Renal cortex interstitium (tissue), 11 donors: ENCODE measurements at regions not wholly inside any gene's neighbourhood (a gene's known extent, or its start where the extent isn't known, plus 50 kb on each side); places are given as distances from the start of the nearest gene placed in this dataset.

Experiments
- DNase-seq, 11 donors: peaks; one replicate each; pipeline ENCODE4 v3.0.0-alpha.2; 2013; ENCODE audit warnings: low read depth in 9 of 11, low spot score in 4 of 11; ENCODE audit errors: extremely low read depth in 1 of 11

GRCh38 chr16:48881272-48881671 is 271.3 kb upstream of the N4BP1 start:
- DNase-seq = no peak

DNA sequence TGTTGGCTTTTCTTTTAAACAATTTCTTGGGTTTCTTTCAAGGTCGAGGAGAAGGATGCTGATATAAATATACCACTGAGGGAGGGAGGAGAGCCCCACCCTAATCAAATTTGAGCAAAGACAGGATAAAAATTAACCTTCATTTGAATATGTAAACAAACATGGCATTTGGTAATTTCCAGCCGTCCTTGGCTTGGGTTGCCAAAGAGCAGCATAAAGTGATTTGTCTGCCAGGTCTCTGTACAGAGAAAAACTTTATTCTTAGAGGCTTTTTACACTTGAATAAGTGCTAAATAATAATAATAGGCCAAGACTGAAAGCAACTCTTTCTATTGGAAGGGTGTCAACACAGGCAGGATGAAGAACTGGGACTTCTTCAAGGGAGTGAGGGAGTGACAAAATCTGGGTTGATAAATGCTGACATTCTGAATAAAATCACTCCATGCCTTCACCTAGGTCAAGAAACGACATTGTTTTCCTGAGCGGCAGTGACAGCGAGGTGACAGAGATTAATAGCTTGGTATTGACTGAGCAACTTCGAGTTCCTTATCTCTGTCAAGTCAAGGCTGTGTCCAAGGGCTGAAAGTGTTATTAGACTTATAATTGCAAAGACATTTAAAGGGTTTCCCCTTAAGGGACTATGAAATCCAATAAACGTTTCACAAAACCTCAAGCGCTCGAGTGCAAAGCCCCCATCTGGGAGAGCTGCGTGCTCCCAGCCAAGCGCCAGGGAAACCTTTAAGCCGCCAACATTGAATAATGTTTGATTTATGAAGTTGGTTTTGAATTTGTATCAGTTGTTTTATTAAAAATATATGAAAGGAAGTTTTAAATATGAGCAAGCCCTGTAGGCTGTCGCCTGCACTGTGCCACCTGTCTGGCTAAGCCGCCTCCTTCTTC is 269.5 kb upstream of the N4BP1 start:
- no peak for DNase-seq

GRCh38 chr16:48877946-48878345 is 268.0 kb upstream of the N4BP1 start:
- DNase-seq = no peak

DNA sequence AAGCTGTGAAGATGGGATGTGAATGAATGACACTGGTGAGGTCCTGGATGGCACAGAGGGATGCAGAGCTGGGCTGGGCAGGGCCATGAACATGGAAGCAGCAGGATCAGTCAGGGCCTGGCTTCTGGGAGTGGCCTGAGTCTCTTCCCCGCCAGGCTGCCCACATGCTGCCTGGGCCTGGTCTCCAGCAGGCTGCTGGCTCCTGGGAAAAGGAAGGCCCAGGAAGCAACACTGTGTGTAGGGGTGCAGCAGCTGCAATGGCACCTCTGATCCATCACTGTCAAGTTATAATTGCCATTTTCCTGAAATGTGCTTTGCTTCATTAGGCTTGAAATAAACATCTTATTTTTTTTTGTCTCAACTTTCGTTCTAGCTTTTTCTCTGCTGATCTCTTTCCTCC is 260.2 kb upstream of the N4BP1 start:
- no peak for DNase-seq

DNA sequence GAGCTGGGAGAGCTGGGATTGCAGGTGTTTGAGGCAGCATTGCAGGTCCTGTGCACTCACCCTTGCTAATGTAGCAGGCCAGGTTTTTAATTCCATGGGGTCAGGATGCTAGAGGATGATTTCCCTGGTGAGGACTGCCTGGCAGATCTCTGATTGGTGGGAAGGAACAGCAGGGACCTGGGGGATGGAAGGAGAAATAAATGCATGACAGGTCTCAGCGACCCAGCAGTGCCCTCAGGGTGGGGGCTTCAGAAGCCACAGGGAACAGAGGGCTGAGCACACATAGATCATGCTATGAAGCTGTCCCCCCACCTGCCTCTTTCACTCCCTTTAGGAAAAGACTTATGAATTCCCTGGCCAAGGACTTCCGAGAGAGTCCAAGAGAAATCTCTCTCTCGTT is 255.5 kb upstream of the N4BP1 start:
- peak in 3 of 11 donors; percentile 13 to 35 (median 30) for DNase-seq

GRCh38 chr16:48864055-48864454 is 254.1 kb upstream of the N4BP1 start:
- no peak for DNase-seq

DNA sequence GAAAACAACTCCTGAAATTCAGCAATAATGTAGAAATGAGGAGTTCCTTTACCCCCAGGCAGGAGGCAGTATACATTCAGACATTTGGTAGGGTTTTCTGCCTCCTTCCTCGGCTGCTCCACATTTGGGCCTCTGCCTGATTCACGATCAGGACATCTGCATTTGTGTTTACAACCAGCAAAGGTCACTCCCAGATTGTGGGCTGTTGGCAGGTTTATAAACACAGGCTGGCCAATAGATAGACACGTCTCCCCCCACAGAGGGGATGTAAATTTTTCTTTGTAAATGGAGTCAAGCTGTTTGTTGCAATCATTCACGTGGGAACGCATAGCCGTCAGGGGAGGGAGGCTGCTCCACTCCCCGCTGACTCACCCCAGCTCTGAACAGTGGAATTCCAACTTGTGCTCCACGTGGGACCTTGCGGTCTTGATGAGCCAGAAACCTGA is 252.1 kb upstream of the N4BP1 start:
- no peak for DNase-seq

- no peak for DNase-seq
Measured at GRCh38 chr16:48860341-48860740, 250.4 kb upstream of the N4BP1 start.

DNA sequence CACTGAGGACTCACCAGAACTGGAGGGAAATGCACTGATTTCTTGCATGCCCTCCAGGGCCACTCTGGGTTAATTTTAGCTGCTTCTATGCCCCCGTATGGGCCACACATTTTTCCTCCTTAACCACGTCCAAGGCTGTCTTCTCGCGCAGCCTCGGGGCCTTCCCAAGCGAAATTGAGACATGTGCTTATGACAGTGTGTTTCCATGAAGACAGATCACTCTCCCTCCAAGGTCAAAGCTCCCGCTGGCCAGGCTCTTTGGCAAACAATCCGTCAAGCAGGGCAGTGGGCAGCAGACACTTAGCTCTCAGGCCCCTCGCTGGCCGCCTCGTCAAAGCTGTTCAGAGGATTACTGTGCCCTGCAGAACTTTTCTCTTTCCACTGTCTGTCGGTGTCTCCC is 243.0 kb upstream of the N4BP1 start:
- no peak for DNase-seq

DNA sequence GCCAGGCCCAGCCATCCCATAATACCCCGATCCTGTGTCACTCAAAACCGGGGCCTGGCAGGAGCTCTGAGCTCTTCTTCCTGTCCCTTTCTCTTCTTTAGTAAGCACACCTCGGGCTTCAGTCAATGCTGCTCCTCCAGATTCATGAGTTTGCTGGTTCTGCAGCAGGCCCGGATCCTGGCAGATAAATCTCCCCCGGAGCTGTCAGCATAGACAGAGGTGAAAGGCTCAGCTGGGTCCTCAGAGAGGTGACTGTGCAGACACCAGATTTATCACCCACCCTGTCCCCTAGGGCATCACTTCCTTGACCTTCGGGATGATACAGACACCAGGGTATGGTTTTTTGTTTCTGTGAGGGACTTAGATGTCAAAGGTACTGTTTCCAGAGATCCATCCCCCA is 242.5 kb upstream of the N4BP1 start:
- no peak for DNase-seq

- DNase-seq = no peak
Measured at GRCh38 chr16:48850097-48850770, 240.3 kb upstream of the N4BP1 start.

GRCh38 chr16:48846277-48846676 is 236.3 kb upstream of the N4BP1 start:
- DNase-seq = no peak

- DNase-seq = no peak
Measured at GRCh38 chr16:48845261-48845660, 235.3 kb upstream of the N4BP1 start.

GRCh38 chr16:48838349-48838748 is 228.4 kb upstream of the N4BP1 start:
- no peak for DNase-seq

DNA sequence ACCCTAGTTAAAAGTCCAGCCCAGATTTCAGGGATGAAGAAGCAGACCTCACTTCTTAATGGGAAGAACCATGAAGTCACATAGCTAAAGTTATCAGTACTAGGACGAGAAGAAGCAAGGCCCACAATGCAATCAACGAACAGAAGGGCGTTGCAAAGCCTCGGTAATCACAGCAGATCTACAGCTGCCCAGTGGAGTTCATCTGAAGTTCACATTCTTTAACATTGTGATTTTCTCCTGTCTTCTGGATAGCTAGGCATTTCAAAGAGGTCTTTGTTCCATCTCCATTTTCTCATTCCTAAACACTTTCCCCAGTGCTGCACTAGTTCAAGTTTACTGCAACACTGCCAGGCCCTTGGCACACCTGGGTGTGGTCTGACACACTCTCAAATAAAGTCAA is 226.7 kb upstream of the N4BP1 start:
- DNase-seq = no peak

GRCh38 chr16:48836067-48836466 is 226.1 kb upstream of the N4BP1 start:
- no peak for DNase-seq

DNA sequence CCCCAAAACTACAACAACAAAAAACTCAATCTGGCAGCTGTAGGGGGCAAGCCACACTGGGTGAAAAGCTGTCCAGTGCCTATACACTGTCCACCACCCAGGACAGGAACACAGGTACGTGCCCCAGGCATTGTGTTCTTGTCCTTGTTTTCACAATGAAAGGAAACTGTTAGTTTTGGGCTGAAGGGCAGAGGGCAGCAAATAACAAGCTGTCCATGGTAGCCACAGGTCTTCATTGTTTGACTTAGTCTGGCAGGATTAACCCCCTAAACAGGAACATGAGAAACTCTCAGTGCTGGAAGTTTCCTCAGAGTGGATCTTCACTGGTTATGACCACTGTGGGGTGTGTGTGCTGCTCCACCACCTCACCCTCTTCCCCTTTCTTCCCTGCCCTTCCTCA is 224.6 kb upstream of the N4BP1 start:
- DNase-seq = no peak

- no peak for DNase-seq
Measured at GRCh38 chr16:48833461-48833860, 223.5 kb upstream of the N4BP1 start.

DNA sequence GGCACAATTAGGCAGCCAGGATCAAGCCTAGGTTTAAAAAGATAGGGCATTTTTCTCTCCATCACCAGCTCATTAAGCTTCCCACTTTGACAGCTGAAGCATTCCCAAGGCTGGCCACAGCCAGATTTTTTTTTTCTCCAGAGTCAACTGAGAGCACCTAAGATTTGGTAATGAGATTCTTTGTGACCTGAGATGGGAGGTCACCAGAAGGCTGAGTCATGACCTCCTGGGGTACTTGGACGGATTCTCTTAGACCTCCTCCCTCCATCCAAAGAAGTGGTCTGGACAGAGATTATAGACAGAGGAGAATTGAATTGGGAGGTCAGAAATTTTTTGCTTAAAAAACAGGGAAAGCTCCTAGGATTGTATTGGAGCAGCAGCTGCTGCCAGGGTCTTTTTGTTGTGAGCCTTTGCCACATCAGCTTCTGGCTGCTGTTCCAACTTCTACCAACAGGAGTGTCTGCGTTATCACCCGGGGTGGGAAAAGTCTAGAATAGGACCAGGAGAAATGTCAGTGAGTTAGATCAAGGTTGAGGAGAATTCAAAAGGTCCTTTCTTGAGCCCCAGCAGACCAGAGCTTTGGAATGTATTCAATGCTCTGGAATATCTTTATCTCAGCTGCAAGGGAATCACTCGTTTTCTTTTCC is 221.2 kb upstream of the N4BP1 start:
- DNase-seq = no peak
